ENCODE measurements at regions not wholly inside any gene's neighbourhood (a gene's known extent, or its start where the extent isn't known, plus 50 kb on each side); places are given as distances from the start of the nearest gene placed in this dataset.
"Not testable (repeated sequence)": the region's sequence is repeated elsewhere in the genome, so short reads cannot be mapped to it uniquely, and the experiment has no call there.

- H3K27me3 ChIP-seq (ENCODE audit: control insufficient read depth, insufficient read depth, low read length), result no peaks in the 10 kb centered on the region
- no peak overlapping the region for H3K9ac ChIP-seq (ENCODE audit: low read length)
- no peak overlapping the region for H3K27ac ChIP-seq (ENCODE audit: low read depth, low read length)
- H3K36me3 ChIP-seq (ENCODE audit: control insufficient read depth, insufficient read depth, low read length), result no peaks in the 10 kb centered on the region
- H3K9me3 ChIP-seq (ENCODE audit: control insufficient read depth, insufficient read depth, low read depth, low read length), result no peaks in the 10 kb centered on the region
- no peak overlapping the region for H3K4me3 ChIP-seq (ENCODE audit: low read depth, low read length)
- no peaks in the 10 kb centered on the region for H3K4me1 ChIP-seq (ENCODE audit: control insufficient read depth, insufficient read depth, low read length)
These were observed 70.8 kb upstream of the CDC42EP3 start for GRCh38 chr2:37742286-37742685.

- no peak overlapping the region for H3K27ac ChIP-seq (ENCODE audit: low read depth, low read length)
- no peaks in the 10 kb centered on the region for H3K36me3 ChIP-seq (ENCODE audit: control insufficient read depth, insufficient read depth, low read length)
- no peak overlapping the region for H3K4me3 ChIP-seq (ENCODE audit: low read depth, low read length)
- no peaks in the 10 kb centered on the region for H3K27me3 ChIP-seq (ENCODE audit: control insufficient read depth, insufficient read depth, low read length)
- no peak overlapping the region for H3K9ac ChIP-seq (ENCODE audit: low read length)
- H3K9me3 ChIP-seq (ENCODE audit: control insufficient read depth, insufficient read depth, low read depth, low read length), result no peaks in the 10 kb centered on the region
- no peaks in the 10 kb centered on the region for H3K4me1 ChIP-seq (ENCODE audit: control insufficient read depth, insufficient read depth, low read length)
These were observed 72.6 kb upstream of the CDC42EP3 start for GRCh38 chr2:37744010-37744409.

GRCh38 chr2:37744961-37745360, 73.5 kb upstream of the CDC42EP3 start:
- not testable (repeated sequence) for H3K27me3 ChIP-seq (ENCODE audit: control insufficient read depth, insufficient read depth, low read length); H3K36me3 ChIP-seq (ENCODE audit: control insufficient read depth, insufficient read depth, low read length); H3K4me1 ChIP-seq (ENCODE audit: control insufficient read depth, insufficient read depth, low read length); H3K4me3 ChIP-seq (ENCODE audit: low read depth, low read length); H3K9me3 ChIP-seq (ENCODE audit: control insufficient read depth, insufficient read depth, low read depth, low read length); H3K9ac ChIP-seq (ENCODE audit: low read length); H3K27ac ChIP-seq (ENCODE audit: low read depth, low read length)

- not testable (repeated sequence) for H3K27me3 ChIP-seq (ENCODE audit: control insufficient read depth, insufficient read depth, low read length); H3K4me3 ChIP-seq (ENCODE audit: low read depth, low read length); H3K36me3 ChIP-seq (ENCODE audit: control insufficient read depth, insufficient read depth, low read length); H3K4me1 ChIP-seq (ENCODE audit: control insufficient read depth, insufficient read depth, low read length); H3K9me3 ChIP-seq (ENCODE audit: control insufficient read depth, insufficient read depth, low read depth, low read length); H3K9ac ChIP-seq (ENCODE audit: low read length); H3K27ac ChIP-seq (ENCODE audit: low read depth, low read length)
These were observed 74.6 kb upstream of the CDC42EP3 start for GRCh38 chr2:37746011-37746410.

- Histone ChIP-seq H3K27ac (ENCODE audit: low read depth, low read length) (no peak overlapping the region), H3K27me3 (ENCODE audit: control insufficient read depth, insufficient read depth, low read length) (no peaks in the 10 kb centered on the region), H3K36me3 (ENCODE audit: control insufficient read depth, insufficient read depth, low read length) (no peaks in the 10 kb centered on the region), H3K9me3 (ENCODE audit: control insufficient read depth, insufficient read depth, low read depth, low read length) (no peaks in the 10 kb centered on the region), H3K4me1 (ENCODE audit: control insufficient read depth, insufficient read depth, low read length) (no peaks in the 10 kb centered on the region), H3K4me3 (ENCODE audit: low read depth, low read length) (no peak overlapping the region), H3K9ac (ENCODE audit: low read length) (no peak overlapping the region)
These were observed 75.4 kb upstream of the CDC42EP3 start for GRCh38 chr2:37746883-37747282.

- H3K27me3 ChIP-seq (ENCODE audit: control insufficient read depth, insufficient read depth, low read length), result no peaks in the 10 kb centered on the region
- no peaks in the 10 kb centered on the region for H3K9me3 ChIP-seq (ENCODE audit: control insufficient read depth, insufficient read depth, low read depth, low read length)
- H3K36me3 ChIP-seq (ENCODE audit: control insufficient read depth, insufficient read depth, low read length), result no peaks in the 10 kb centered on the region
- H3K27ac ChIP-seq (ENCODE audit: low read depth, low read length), result no peak overlapping the region
- no peaks in the 10 kb centered on the region for H3K4me1 ChIP-seq (ENCODE audit: control insufficient read depth, insufficient read depth, low read length)
- H3K4me3 ChIP-seq (ENCODE audit: low read depth, low read length), result no peak overlapping the region
- no peak overlapping the region for H3K9ac ChIP-seq (ENCODE audit: low read length)
These were observed 77.1 kb upstream of the CDC42EP3 start for GRCh38 chr2:37748541-37748940.

- H3K27ac ChIP-seq (ENCODE audit: low read depth, low read length); H3K4me3 ChIP-seq (ENCODE audit: low read depth, low read length); H3K4me1 ChIP-seq (ENCODE audit: control insufficient read depth, insufficient read depth, low read length): not testable (repeated sequence)
These were observed 78.8 kb upstream of the CDC42EP3 start for GRCh38 chr2:37750286-37750685.

GRCh38 chr2:37752766-37753165, 81.3 kb upstream of the CDC42EP3 start:
- H3K27me3 ChIP-seq (ENCODE audit: control insufficient read depth, insufficient read depth, low read length), result no peaks in the 10 kb centered on the region
- no peaks in the 10 kb centered on the region for H3K36me3 ChIP-seq (ENCODE audit: control insufficient read depth, insufficient read depth, low read length)
- H3K4me1 ChIP-seq (ENCODE audit: control insufficient read depth, insufficient read depth, low read length), result no peaks in the 10 kb centered on the region
- H3K9ac ChIP-seq (ENCODE audit: low read length), result no peak overlapping the region
- no peak overlapping the region for H3K27ac ChIP-seq (ENCODE audit: low read depth, low read length)
- H3K9me3 ChIP-seq (ENCODE audit: control insufficient read depth, insufficient read depth, low read depth, low read length), result no peaks in the 10 kb centered on the region
- no peak overlapping the region for H3K4me3 ChIP-seq (ENCODE audit: low read depth, low read length)

More at GRCh38 chr2:37750286-37750685, 78.8 kb upstream of the CDC42EP3 start:
- H3K9ac ChIP-seq (ENCODE audit: low read length); H3K9me3 ChIP-seq (ENCODE audit: control insufficient read depth, insufficient read depth, low read depth, low read length); H3K27me3 ChIP-seq (ENCODE audit: control insufficient read depth, insufficient read depth, low read length); H3K36me3 ChIP-seq (ENCODE audit: control insufficient read depth, insufficient read depth, low read length): not testable (repeated sequence)

- Histone ChIP-seq H3K27ac (ENCODE audit: low read depth, low read length) (no peak overlapping the region), H3K9me3 (ENCODE audit: control insufficient read depth, insufficient read depth, low read depth, low read length) (no peaks in the 10 kb centered on the region), H3K4me1 (ENCODE audit: control insufficient read depth, insufficient read depth, low read length) (peaks cover 5% of the 10 kb centered on the region; the same call in 1 of the 2 replicates), H3K36me3 (ENCODE audit: control insufficient read depth, insufficient read depth, low read length) (no peaks in the 10 kb centered on the region), H3K4me3 (ENCODE audit: low read depth, low read length) (no peak overlapping the region), H3K9ac (ENCODE audit: low read length) (no peak overlapping the region), H3K27me3 (ENCODE audit: control insufficient read depth, insufficient read depth, low read length) (no peaks in the 10 kb centered on the region)
These were observed 82.3 kb upstream of the CDC42EP3 start for GRCh38 chr2:37753758-37754157.

GRCh38 chr2:37755961-37756559, 84.6 kb upstream of the CDC42EP3 start:
- peaks cover 11% of the 10 kb centered on the region; the same call in 1 of the 2 replicates for H3K4me1 ChIP-seq (ENCODE audit: control insufficient read depth, insufficient read depth, low read length)
- H3K9me3 ChIP-seq (ENCODE audit: control insufficient read depth, insufficient read depth, low read depth, low read length); H3K27me3 ChIP-seq (ENCODE audit: control insufficient read depth, insufficient read depth, low read length): not testable (repeated sequence)

GRCh38 chr2:37757456-37757855, 86.0 kb upstream of the CDC42EP3 start:
- H3K36me3 ChIP-seq (ENCODE audit: control insufficient read depth, insufficient read depth, low read length); H3K27me3 ChIP-seq (ENCODE audit: control insufficient read depth, insufficient read depth, low read length); H3K27ac ChIP-seq (ENCODE audit: low read depth, low read length); H3K9me3 ChIP-seq (ENCODE audit: control insufficient read depth, insufficient read depth, low read depth, low read length); H3K9ac ChIP-seq (ENCODE audit: low read length); H3K4me3 ChIP-seq (ENCODE audit: low read depth, low read length): not testable (repeated sequence)
- peaks cover 11% of the 10 kb centered on the region; the same call in 1 of the 2 replicates for H3K4me1 ChIP-seq (ENCODE audit: control insufficient read depth, insufficient read depth, low read length)

More at GRCh38 chr2:37755961-37756559, 84.6 kb upstream of the CDC42EP3 start:
- not testable (repeated sequence) for H3K4me3 ChIP-seq (ENCODE audit: low read depth, low read length); H3K36me3 ChIP-seq (ENCODE audit: control insufficient read depth, insufficient read depth, low read length); H3K9ac ChIP-seq (ENCODE audit: low read length); H3K27ac ChIP-seq (ENCODE audit: low read depth, low read length)
